ENCODE measurements at regions not wholly inside any gene's neighbourhood (a gene's known extent, or its start where the extent isn't known, plus 50 kb on each side); places are given as distances from the start of the nearest gene placed in this dataset.

DNA sequence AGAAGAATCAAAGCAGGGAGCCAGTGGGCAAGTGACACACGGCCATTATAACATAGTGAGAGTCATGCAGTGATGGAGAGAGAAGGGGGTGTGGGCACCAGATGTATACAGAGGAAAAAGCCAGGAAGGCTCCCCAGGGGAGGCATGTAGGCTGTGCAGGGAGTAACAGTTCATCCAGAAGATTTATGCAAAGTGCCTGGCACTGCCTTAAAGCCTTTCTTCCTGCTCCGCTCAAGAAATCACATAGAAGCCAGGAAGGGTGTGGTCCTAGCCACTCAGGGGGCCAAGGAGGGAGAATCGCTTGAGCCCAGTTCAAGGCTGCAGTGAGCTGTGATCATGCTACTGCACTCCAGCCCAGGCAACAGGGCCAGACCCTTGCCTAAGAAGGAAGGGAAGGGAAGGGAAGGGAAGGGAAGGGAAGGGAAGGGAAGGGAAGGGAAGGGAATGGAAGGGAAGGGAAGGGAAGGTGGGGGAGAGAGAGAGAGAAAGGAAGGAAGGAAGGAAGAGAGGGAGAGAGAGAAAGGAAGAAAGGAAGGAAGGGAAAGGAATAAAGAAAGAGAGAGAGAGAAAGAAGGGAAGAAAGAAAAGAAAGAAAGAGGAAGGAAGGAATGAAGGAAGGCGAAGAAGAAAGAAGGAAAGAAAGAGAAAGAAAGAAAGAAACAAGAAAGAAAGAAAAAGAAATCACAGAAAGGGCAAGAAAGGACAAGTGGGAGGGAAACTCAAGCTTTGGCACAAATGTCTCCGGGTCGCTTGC is 89.8 kb downstream of the LHX2 start:
- TF ChIP-seq POLR2AphosphoS5 (IDR thresholded peaks at IDR 0.05; ENCODE audit: low read depth, low read length) (no peak), FOXP2 (optimal IDR thresholded peaks at IDR 0.05; ENCODE audit: borderline replicate concordance, extremely low read depth, extremely low read length, insufficient read depth) (no peak), TAF1 (IDR thresholded peaks at IDR 0.05; ENCODE audit: borderline replicate concordance, insufficient read depth, low read length) (no peak), SIN3A (IDR thresholded peaks at IDR 0.05; ENCODE audit: borderline replicate concordance, insufficient read depth, low read length) (no peak)
- TF ChIP-seq, protein P1, sequence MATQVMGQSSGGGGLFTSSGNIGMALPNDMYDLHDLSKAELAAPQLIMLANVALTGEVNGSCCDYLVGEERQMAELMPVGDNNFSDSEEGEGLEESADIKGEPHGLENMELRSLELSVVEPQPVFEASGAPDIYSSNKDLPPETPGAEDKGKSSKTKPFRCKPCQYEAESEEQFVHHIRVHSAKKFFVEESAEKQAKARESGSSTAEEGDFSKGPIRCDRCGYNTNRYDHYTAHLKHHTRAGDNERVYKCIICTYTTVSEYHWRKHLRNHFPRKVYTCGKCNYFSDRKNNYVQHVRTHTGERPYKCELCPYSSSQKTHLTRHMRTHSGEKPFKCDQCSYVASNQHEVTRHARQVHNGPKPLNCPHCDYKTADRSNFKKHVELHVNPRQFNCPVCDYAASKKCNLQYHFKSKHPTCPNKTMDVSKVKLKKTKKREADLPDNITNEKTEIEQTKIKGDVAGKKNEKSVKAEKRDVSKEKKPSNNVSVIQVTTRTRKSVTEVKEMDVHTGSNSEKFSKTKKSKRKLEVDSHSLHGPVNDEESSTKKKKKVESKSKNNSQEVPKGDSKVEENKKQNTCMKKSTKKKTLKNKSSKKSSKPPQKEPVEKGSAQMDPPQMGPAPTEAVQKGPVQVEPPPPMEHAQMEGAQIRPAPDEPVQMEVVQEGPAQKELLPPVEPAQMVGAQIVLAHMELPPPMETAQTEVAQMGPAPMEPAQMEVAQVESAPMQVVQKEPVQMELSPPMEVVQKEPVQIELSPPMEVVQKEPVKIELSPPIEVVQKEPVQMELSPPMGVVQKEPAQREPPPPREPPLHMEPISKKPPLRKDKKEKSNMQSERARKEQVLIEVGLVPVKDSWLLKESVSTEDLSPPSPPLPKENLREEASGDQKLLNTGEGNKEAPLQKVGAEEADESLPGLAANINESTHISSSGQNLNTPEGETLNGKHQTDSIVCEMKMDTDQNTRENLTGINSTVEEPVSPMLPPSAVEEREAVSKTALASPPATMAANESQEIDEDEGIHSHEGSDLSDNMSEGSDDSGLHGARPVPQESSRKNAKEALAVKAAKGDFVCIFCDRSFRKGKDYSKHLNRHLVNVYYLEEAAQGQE (IDR thresholded peaks at IDR 0.05; ENCODE audit: insufficient read depth in 1 of 2, low read depth in 2 of 2, low read length in 2 of 2), result no peak

- no peak for TF ChIP-seq FOXP2 (optimal IDR thresholded peaks at IDR 0.05; ENCODE audit: borderline replicate concordance, extremely low read depth, extremely low read length, insufficient read depth)
- no peak for TF ChIP-seq POLR2AphosphoS5 (IDR thresholded peaks at IDR 0.05; ENCODE audit: low read depth, low read length)
- TF ChIP-seq SIN3A (IDR thresholded peaks at IDR 0.05; ENCODE audit: borderline replicate concordance, insufficient read depth, low read length), result no peak
- TF ChIP-seq, protein P1 (IDR thresholded peaks at IDR 0.05; ENCODE audit: insufficient read depth in 1 of 2, low read depth in 2 of 2, low read length in 2 of 2), result no peak
- TF ChIP-seq TAF1 (IDR thresholded peaks at IDR 0.05; ENCODE audit: borderline replicate concordance, insufficient read depth, low read length), result no peak
Observed at GRCh38 chr9:124101969-124102345, 90.4 kb downstream of the LHX2 start.

DNA sequence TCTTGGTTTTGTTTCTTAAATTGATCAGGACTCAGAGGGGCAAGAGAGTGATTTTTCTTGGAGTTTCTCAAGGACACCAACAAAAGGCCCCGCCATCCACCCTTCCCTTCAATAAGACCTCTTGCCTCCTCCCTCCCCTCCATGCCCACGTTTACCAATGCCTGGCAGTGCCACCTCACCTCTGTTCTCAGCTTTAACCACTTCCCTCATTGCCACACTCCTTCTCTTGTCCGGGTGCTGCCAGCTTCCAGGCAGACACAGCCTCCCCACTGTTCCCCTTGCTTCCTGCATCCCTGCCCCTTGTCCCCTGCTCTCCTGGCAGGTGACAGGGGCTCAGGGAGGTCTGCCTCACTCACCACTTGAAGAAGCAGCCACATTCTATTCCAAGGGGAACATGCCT is 90.8 kb downstream of the LHX2 start:
- no peak for TF ChIP-seq TAF1 (IDR thresholded peaks at IDR 0.05; ENCODE audit: borderline replicate concordance, insufficient read depth, low read length)
- no peak for TF ChIP-seq FOXP2 (optimal IDR thresholded peaks at IDR 0.05; ENCODE audit: borderline replicate concordance, extremely low read depth, extremely low read length, insufficient read depth)
- TF ChIP-seq, protein P1 (IDR thresholded peaks at IDR 0.05; ENCODE audit: insufficient read depth in 1 of 2, low read depth in 2 of 2, low read length in 2 of 2), result no peak
- no peak for TF ChIP-seq SIN3A (IDR thresholded peaks at IDR 0.05; ENCODE audit: borderline replicate concordance, insufficient read depth, low read length)
- TF ChIP-seq POLR2AphosphoS5 (IDR thresholded peaks at IDR 0.05; ENCODE audit: low read depth, low read length), result no peak

DNA sequence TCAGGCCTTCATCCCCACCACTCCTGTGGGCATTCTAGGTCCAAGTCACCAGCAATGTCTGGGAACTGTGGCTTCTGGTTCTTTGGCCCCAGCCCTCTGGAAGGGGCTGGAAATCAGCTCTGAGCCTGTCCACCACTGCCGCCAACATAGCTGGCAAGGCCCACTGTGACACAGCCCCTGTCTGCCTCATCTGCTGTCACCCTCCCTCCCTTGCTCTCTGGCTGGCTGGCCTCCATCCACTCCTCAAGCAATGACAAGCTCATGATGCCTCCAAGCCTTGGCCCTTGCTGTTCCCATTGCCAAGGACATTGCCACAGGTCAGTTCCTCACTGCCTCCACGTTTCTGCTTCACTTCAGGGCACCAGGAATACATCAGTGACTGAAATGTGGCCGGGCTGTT is 93.7 kb downstream of the LHX2 start:
- TF ChIP-seq, protein P1 (IDR thresholded peaks at IDR 0.05; ENCODE audit: insufficient read depth in 1 of 2, low read depth in 2 of 2, low read length in 2 of 2), result no peak
- no peak for TF ChIP-seq SIN3A (IDR thresholded peaks at IDR 0.05; ENCODE audit: borderline replicate concordance, insufficient read depth, low read length)
- no peak for TF ChIP-seq TAF1 (IDR thresholded peaks at IDR 0.05; ENCODE audit: borderline replicate concordance, insufficient read depth, low read length)
- TF ChIP-seq FOXP2 (optimal IDR thresholded peaks at IDR 0.05; ENCODE audit: borderline replicate concordance, extremely low read depth, extremely low read length, insufficient read depth), result no peak
- TF ChIP-seq POLR2AphosphoS5 (IDR thresholded peaks at IDR 0.05; ENCODE audit: low read depth, low read length), result no peak
